ENCODE measurements at regions not wholly inside any gene's neighbourhood (a gene's known extent, or its start where the extent isn't known, plus 50 kb on each side); places are given as distances from the start of the nearest gene placed in this dataset.

GRCh38 chr1:4091996-4092395 is 191.9 kb upstream of the C1orf174 start:
- WGBS, 2 donors, result 92 to 98% methylated on average over 3 to 7 of the region's 7 CpGs
- TF ChIP-seq CTCF (IDR thresholded peaks at IDR 0.05) (no peak), POLR2A (IDR thresholded peaks at IDR 0.05) (no peak)
- no peak overlapping the region for H3K4me3 ChIP-seq (ENCODE audit: low read depth, poor library complexity, severe bottlenecking)
- peak in 1 of 2 donors; percentile 72 for DNase-seq (ENCODE audit: low spot score in 2 of 2)
- intact Hi-C loops (cut with DNase I; ENCODE audit: low total_unique reads), result no loop called here

GRCh38 chr1:4093856-4094565 is 193.9 kb upstream of the C1orf174 start:
- no peak overlapping the region for H3K4me3 ChIP-seq (ENCODE audit: low read depth, poor library complexity, severe bottlenecking)
- WGBS, 2 donors, result 87 to 92% methylated on average over 4 to 6 of the region's 7 CpGs
- intact Hi-C loops (cut with DNase I; ENCODE audit: low total_unique reads), result no loop called here
- DNase-seq (ENCODE audit: low spot score in 2 of 2), result peak in 1 of 2 donors; percentile 62
- TF ChIP-seq CTCF (IDR thresholded peaks at IDR 0.05) (no peak), POLR2A (IDR thresholded peaks at IDR 0.05) (no peak)

GRCh38 chr1:4095433-4095971 is 195.4 kb upstream of the C1orf174 start:
- intact Hi-C loops (cut with DNase I; ENCODE audit: low total_unique reads), result no loop called here
- no peak overlapping the region for H3K4me3 ChIP-seq (ENCODE audit: low read depth, poor library complexity, severe bottlenecking)
- 78 to 81% methylated on average over 5 of the region's 5 CpGs for WGBS, 2 donors
- TF ChIP-seq POLR2A (IDR thresholded peaks at IDR 0.05), result no peak
- peak in 1 of 2 donors; percentile 37 for DNase-seq (ENCODE audit: low spot score in 2 of 2)

DNA sequence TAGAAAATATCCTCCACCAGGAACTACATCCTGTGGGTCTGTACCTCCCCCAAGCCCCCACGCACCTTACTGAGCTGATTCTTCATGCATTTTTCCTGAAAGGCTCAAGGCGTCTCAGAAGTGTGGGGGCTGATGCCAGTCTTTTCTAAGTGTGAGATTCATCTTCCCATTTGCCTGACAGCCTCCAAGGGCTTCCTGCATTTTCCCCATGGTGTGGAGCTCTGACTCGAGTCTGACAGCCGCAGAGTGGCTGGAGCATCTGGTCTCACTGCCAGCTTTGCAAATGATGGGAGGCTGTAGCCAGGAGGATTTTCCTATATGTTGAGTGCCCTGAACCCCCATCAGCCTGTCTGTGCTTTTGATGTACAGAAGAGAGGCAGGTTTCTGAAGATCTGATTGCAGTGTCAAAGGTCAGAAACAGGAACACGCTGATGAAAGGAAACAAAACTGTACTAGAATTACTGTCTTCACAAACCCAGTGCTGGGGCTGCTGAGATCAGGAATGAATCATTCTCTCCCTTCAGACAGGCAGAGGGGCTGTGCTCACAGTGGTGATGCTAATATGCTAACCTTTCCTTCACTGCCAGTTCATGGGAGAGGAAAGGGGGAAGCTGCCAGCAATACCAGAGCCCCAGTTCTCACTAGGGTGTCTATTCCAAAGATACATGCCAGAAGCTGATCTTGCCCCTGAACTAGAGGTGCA is 201.5 kb upstream of the C1orf174 start:
- WGBS, 2 donors, result 14 to 28% methylated on average over 5 of the region's 5 CpGs
- DNase-seq (ENCODE audit: low spot score in 2 of 2), result peak in 1 of 2 donors; percentile 60
- intact Hi-C loops (cut with DNase I; ENCODE audit: low total_unique reads), result no loop called here
- TF ChIP-seq POLR2A (IDR thresholded peaks at IDR 0.05), result no peak
- TF ChIP-seq CTCF (IDR thresholded peaks at IDR 0.05), result no peak
- no peak overlapping the region for H3K4me3 ChIP-seq (ENCODE audit: low read depth, poor library complexity, severe bottlenecking)

- TF ChIP-seq POLR2A (IDR thresholded peaks at IDR 0.05), result no peak
- no peak for TF ChIP-seq CTCF (IDR thresholded peaks at IDR 0.05)
- no peak overlapping the region for H3K4me3 ChIP-seq (ENCODE audit: low read depth, poor library complexity, severe bottlenecking)
- intact Hi-C loops (cut with DNase I; ENCODE audit: low total_unique reads), result no loop called here
- 74 to 81% methylated on average over 14 of the region's 14 CpGs for WGBS, 2 donors
- DNase-seq (ENCODE audit: low spot score in 2 of 2), result peak in 1 of 2 donors; percentile 71
Measured at GRCh38 chr1:4105300-4105880, 205.3 kb upstream of the C1orf174 start.

GRCh38 chr1:4106731-4107130 is 206.7 kb upstream of the C1orf174 start:
- TF ChIP-seq POLR2A (IDR thresholded peaks at IDR 0.05) (no peak), CTCF (IDR thresholded peaks at IDR 0.05) (no peak)
- no peak for DNase-seq (ENCODE audit: low spot score in 2 of 2)
- no peak overlapping the region for H3K4me3 ChIP-seq (ENCODE audit: low read depth, poor library complexity, severe bottlenecking)
- intact Hi-C loops (cut with DNase I; ENCODE audit: low total_unique reads), result no loop called here
- whole genome bisulfite sequencing, 2 donors, result 74 to 75% methylated on average over 10 of the region's 10 CpGs
